Ascending aorta (tissue), 2 donors: ENCODE measurements at regions not wholly inside any gene's neighbourhood (a gene's known extent, or its start where the extent isn't known, plus 50 kb on each side); places are given as distances from the start of the nearest gene placed in this dataset.
"Not testable (repeated sequence)": the region's sequence is repeated elsewhere in the genome, so short reads cannot be mapped to it uniquely, and the experiment has no call there.

ENCODE experiments used
- DNase-seq, 2 donors: peaks; one replicate each; pipeline ENCODE4 v3.0.0-alpha.2; 2019; ENCODE audit warnings: low spot score in 2 of 2
- H3K27ac ChIP-seq, 2 donors: fragments of 200-600 bp; sonication (generic); one replicate each; pipeline ENCODE4 v1.5.1; 2016 to 2017; ENCODE audit warnings: mild to moderate bottlenecking in 1 of 2
- H3K27me3 ChIP-seq: fragments of 200-600 bp; sonication (generic); one replicate; pipeline ENCODE4 v1.5.1; 2017
- H3K36me3 ChIP-seq, 2 donors: fragments of 200-600 bp; sonication (generic); one replicate each; pipeline ENCODE4 v1.5.1; 2016
- H3K4me1 ChIP-seq, 2 donors: fragments of 200-600 bp; sonication (generic); one replicate each; pipeline ENCODE4 v1.5.1; 2016 to 2017; ENCODE audit warnings: mild to moderate bottlenecking in 1 of 2
- H3K4me3 ChIP-seq, 2 donors: fragments of 200-600 bp; sonication (generic); one replicate each; pipeline ENCODE4 v1.5.1; 2016 to 2017; ENCODE audit warnings: mild to moderate bottlenecking in 1 of 2
- H3K9me3 ChIP-seq, 2 donors: fragments of 200-600 bp; sonication (generic); one replicate each; pipeline ENCODE4 v1.5.1; 2016
- intact Hi-C: fragments of 100-400 bp; cut with DNase I; formaldehyde crosslinking; loops from one replicate; pipeline ENCODE4 v1.15.1; 2023
- TF ChIP-seq, protein P1 (sequence below), 3 experiments: fragments of 200-600 bp in 2 of 3; fragments of 450-650 bp in 1 of 3; sonication (generic) in 2 of 3; IDR thresholded peaks; one replicate each; pipeline ENCODE4 v1.5.1; 2016 to 2019; ENCODE audit warnings: antibody characterized with exemption in 3 of 3, mild to moderate bottlenecking in 1 of 3, moderate library complexity in 1 of 3

DNA sequence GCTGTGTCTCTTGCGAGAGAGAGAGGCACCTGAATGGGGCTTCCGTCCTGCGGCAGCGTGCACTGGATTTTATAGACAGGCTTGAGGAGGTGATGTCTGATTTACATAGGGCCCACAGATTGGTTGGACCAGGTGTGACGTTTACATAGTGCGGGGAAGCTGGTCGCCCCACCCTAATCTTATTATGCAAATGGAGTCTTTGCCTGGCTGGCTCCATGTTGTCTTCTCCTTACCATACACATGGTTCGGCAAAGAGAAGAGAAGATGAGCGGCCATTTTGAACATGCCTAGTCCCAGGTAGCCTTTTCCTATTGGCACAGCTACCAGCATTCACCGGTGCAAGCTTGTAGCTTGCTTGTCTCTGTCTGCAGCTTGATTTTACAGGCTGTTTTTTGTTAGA lies 238.5 kb upstream of the GALNT17 start:
- H3K36me3 ChIP-seq: no peaks in the 10 kb centered on the region
- no peaks in the 10 kb centered on the region for H3K27me3 ChIP-seq
- TF ChIP-seq, protein P1, sequence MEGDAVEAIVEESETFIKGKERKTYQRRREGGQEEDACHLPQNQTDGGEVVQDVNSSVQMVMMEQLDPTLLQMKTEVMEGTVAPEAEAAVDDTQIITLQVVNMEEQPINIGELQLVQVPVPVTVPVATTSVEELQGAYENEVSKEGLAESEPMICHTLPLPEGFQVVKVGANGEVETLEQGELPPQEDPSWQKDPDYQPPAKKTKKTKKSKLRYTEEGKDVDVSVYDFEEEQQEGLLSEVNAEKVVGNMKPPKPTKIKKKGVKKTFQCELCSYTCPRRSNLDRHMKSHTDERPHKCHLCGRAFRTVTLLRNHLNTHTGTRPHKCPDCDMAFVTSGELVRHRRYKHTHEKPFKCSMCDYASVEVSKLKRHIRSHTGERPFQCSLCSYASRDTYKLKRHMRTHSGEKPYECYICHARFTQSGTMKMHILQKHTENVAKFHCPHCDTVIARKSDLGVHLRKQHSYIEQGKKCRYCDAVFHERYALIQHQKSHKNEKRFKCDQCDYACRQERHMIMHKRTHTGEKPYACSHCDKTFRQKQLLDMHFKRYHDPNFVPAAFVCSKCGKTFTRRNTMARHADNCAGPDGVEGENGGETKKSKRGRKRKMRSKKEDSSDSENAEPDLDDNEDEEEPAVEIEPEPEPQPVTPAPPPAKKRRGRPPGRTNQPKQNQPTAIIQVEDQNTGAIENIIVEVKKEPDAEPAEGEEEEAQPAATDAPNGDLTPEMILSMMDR (IDR thresholded peaks at IDR 0.05): no peak
- no peaks in the 10 kb centered on the region for H3K4me1 ChIP-seq
- no peak overlapping the region for H3K4me3 ChIP-seq
- no peak overlapping the region for H3K27ac ChIP-seq
- peaks cover 0 to 12% of the 10 kb centered on the region in 2 donors for H3K9me3 ChIP-seq
- DNase-seq: no peak
- intact Hi-C loops: no loop called here

DNA sequence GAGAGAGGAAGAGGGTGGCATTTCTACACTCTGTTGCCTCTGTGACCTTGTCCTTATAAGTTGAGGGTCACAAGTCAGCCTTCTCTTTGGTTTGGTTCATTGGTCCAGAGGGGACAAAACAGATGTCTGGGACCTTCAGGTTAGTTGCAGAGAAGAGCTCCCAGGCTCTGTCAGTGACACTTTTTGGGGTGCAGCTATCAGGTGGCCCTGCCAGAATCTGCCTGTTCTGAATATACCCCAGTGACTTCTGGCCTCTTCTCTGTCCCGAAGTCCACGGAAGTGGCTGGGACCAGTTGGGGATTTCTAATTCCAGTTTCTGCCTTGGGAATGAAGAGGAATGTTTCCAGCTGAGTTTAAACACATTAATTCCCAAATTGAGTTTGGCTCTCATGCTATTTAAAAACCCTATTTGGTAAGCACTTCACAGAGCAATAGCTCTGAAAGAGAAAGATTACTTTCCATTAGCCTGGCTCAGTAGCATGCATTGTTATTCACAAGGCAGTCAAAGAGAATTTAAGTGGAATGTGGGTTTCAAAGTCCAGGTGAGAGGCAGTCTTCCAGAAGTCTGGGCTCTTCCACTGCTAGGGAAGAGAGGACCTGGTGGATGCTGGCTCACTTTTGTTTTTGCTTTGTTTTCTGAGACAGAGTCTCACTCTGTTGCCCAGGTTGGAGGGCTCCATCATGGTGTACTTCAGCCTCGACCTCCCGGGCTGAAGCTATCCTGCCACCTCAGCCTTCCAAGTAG lies 237.8 kb upstream of the GALNT17 start:
- Histone ChIP-seq H3K36me3 (no peaks in the 10 kb centered on the region), H3K27me3 (no peaks in the 10 kb centered on the region), H3K27ac (no peak overlapping the region), H3K9me3 (peaks cover 0 to 9% of the 10 kb centered on the region in 2 donors), H3K4me3 (no peak overlapping the region), H3K4me1 (no peaks in the 10 kb centered on the region)
- intact Hi-C loops: no loop called here
- TF ChIP-seq, protein P1 (IDR thresholded peaks at IDR 0.05): no peak
- no peak for DNase-seq

DNA sequence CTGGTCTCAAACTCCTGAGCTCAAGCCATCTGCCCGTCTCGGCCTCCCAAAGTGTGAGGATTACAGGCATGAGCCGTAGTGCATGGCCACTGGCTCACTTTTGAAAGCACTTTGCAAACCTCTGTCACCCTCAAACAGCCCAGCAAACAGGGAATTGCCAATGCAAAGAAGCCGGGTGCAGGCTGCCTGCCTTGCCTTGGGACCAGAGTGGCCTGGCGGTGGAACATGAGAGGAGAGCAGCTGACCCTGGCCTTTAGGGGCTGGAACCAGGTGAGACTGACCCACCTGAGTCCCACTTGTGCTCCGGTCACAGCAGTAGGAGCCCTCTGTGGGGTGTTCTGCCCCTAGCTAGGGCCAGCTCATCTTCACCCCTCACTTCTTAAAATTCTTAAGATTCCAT lies 237.1 kb upstream of the GALNT17 start:
- Histone ChIP-seq H3K27ac (no peak overlapping the region), H3K27me3 (no peaks in the 10 kb centered on the region), H3K9me3 (peaks cover 0 to 9% of the 10 kb centered on the region in 2 donors), H3K36me3 (no peaks in the 10 kb centered on the region), H3K4me3 (no peak overlapping the region), H3K4me1 (no peaks in the 10 kb centered on the region)
- TF ChIP-seq, protein P1 (IDR thresholded peaks at IDR 0.05): no peak
- intact Hi-C loops: no loop called here
- DNase-seq: no peak

DNA sequence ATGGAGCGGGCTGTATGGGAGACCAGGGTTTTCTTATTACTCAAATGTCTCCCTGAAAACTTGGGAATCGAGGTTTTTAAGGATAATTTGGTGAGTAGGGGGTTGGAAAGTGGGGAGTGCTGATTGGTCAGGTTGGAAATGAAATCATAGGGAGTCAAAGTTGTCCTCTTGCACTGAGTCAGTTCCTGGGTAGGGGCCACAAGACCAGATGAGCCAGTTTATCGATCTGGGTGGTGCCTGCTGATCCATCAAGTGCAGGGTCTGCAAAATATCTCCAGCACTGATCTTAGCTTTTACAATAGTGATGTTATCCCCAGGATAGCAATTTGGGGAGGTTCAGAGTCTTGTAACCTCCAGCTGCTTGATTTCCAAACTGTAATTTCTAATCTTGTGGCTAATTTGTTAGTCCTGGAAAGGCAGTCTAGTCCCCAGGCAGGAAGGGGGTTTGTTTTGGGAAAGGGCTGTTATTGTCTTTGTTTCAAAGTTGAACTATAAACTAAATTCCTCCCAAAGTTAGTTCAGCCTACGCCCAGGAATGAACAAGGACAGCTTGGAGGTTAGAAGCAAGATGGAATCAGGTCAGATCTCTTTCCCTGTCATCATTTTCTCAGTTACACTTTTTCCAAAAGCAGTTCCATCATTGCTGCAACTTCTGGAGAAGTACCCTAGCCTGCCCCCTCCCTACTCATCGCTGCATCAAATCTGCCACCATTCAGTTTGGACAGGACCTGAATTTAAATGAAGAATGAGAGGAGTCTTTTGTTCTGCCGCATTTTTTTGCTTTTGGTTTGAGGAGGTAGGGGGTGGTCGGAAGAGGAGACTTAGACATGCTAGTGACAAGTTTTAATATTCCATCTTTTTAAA lies 236.4 kb upstream of the GALNT17 start:
- intact Hi-C loops, DNase-seq, H3K27me3 ChIP-seq, H3K4me1 ChIP-seq, H3K9me3 ChIP-seq, H3K36me3 ChIP-seq, H3K27ac ChIP-seq, H3K4me3 ChIP-seq: not testable (repeated sequence)

DNA sequence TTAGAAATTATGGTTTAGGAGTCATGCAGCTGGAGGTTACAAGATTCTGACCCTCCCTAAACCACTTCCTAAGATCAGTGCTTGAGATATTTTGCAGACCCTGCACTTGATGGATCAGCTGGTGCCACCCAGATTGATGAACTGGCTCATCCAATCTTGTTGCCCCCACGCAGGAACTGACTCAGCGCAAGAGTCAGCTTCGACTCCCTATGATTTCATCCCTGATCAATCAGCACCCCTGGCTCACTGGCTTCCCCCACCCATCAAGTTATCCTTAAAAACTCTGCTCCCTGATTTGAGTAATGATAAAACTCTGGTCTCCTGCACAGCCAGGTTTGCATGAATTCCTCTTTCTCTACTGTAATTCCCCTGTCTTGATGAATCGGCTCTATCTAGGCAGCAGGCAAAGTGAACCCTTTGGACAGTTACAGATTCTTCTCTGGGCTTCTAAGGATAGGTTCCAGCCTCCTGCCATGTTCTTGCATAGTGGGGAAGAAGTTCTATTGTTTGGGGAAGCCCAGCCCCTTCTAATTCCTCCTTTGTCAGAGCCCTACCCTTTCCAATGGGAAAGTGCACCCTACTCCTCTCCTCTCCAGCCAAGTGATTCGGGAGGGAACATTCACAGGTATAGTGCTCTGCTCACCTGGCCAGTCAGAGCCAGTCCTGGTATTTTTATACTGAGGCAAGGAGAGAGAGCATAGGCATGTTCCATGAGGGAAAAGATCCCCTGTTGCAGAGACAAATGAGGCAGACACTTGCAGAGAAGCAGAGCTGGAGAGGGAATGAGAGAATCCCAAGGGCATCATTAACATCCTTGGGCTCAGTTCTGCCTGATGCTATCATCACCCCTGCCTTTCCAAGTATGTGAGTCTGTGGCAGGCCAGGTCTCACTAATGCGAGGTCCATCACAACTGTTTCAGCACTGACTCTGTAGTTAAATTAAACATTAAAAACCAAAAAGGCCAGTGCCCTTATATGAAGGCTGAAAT lies 224.4 kb upstream of the GALNT17 start:
- Histone ChIP-seq H3K36me3 (no peaks in the 10 kb centered on the region), H3K27me3 (no peaks in the 10 kb centered on the region), H3K27ac (no peak overlapping the region), H3K4me3 (no peak overlapping the region), H3K9me3 (peaks cover 0 to 4% of the 10 kb centered on the region in 2 donors), H3K4me1 (no peaks in the 10 kb centered on the region)
- DNase-seq: no peak
- intact Hi-C loops: no loop called here
- TF ChIP-seq, protein P1 (IDR thresholded peaks at IDR 0.05): no peak
